Suprapubic skin (tissue), 4 donors: ENCODE measurements at regions not wholly inside any gene's neighbourhood (a gene's known extent, or its start where the extent isn't known, plus 50 kb on each side); places are given as distances from the start of the nearest gene placed in this dataset.

Source experiments
- EP300 ChIP-seq: sonication (generic); formaldehyde crosslinking; IDR thresholded peaks from one replicate; pipeline ENCODE4 v1.6.1; 2017; ENCODE audit warnings: antibody characterized with exemption
- POLR2A ChIP-seq, 2 donors: fragments of 450-650 bp; IDR thresholded peaks; one replicate each; pipeline ENCODE4 v1.6.1; 2017; ENCODE audit warnings: antibody characterized with exemption in 2 of 2, mild to moderate bottlenecking in 2 of 2, moderate library complexity in 2 of 2
- POLR2AphosphoS5 ChIP-seq, 3 donors: sonication (generic); formaldehyde crosslinking; IDR thresholded peaks; one replicate each; pipeline ENCODE4 v1.6.1; 2017; ENCODE audit warnings: antibody characterized with exemption in 3 of 3
- TF ChIP-seq, protein P1 (sequence below), 2 donors: fragments of 200-600 bp in 1 of 2; fragments of 450-650 bp in 1 of 2; sonication (generic) in 1 of 2; IDR thresholded peaks; one replicate each; pipeline ENCODE4 v1.5.1; 2016 to 2019; ENCODE audit warnings: antibody characterized with exemption in 2 of 2, mild to moderate bottlenecking in 1 of 2, moderate library complexity in 1 of 2

DNA sequence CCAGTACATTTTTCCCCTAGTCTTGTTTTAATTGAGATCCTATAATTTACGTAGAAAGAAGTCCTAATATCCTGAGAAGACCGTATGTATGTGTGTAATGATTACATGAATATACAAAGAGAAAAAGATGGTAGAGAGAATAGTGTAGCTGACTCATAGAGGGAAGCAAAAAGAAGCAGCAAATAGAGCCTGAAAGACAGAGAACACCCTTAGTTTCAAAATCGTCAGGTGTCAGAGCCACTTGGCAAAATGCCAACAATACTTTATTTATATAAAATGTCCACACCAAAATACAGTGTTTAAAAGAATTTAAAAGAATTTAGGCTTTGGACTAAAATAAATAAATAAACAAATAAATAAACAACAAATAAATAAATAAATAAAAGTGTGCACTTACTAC, 1414.1 kb upstream of the EYS start:
- TF ChIP-seq, protein P1, sequence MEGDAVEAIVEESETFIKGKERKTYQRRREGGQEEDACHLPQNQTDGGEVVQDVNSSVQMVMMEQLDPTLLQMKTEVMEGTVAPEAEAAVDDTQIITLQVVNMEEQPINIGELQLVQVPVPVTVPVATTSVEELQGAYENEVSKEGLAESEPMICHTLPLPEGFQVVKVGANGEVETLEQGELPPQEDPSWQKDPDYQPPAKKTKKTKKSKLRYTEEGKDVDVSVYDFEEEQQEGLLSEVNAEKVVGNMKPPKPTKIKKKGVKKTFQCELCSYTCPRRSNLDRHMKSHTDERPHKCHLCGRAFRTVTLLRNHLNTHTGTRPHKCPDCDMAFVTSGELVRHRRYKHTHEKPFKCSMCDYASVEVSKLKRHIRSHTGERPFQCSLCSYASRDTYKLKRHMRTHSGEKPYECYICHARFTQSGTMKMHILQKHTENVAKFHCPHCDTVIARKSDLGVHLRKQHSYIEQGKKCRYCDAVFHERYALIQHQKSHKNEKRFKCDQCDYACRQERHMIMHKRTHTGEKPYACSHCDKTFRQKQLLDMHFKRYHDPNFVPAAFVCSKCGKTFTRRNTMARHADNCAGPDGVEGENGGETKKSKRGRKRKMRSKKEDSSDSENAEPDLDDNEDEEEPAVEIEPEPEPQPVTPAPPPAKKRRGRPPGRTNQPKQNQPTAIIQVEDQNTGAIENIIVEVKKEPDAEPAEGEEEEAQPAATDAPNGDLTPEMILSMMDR (IDR thresholded peaks at IDR 0.05) = no peak
- no peak for TF ChIP-seq POLR2A (IDR thresholded peaks at IDR 0.05)
- no peak for TF ChIP-seq POLR2AphosphoS5 (IDR thresholded peaks at IDR 0.05)
- no peak for TF ChIP-seq EP300
